GM23338 (cell line): ENCODE measurements at regions not wholly inside any gene's neighbourhood (a gene's known extent, or its start where the extent isn't known, plus 50 kb on each side); places are given as distances from the start of the nearest gene placed in this dataset.

ENCODE experiments used
- ATAC-seq: fragments of 200-7000 bp; cut with Tn5 transposase; 3 replicates; pipeline ENCODE4 v1.9.1; 2020
- DNase-seq: peaks from one replicate; pipeline ENCODE4 v3.0.0-alpha.2; 2015; ENCODE audit warnings: low spot score
- H2AFZ ChIP-seq: fragments of 200-600 bp; sonication (generic); 2 replicates; pipeline ENCODE4 v1.8.0; 2016; ENCODE audit warnings: antibody characterized with exemption, mild to moderate bottlenecking, moderate library complexity
- H3F3A ChIP-seq: fragments of 200-600 bp; sonication (generic); replicated peaks from 2 replicates; pipeline ENCODE4 v1.8.0; 2017; ENCODE audit warnings: antibody characterized with exemption, mixed run types, low read depth
- H3K27ac ChIP-seq: fragments of 200-600 bp; sonication (generic); 2 replicates; pipeline ENCODE4 v1.6.1; 2016; ENCODE audit warnings: low read depth
- H3K27me3 ChIP-seq: fragments of 200-600 bp; sonication (generic); 2 replicates; pipeline ENCODE4 v1.8.0; 2016; ENCODE audit warnings: mild to moderate bottlenecking, mixed run types, moderate library complexity; ENCODE audit not compliant: insufficient read depth
- H3K36me3 ChIP-seq: fragments of 200-600 bp; sonication (generic); 2 replicates; pipeline ENCODE4 v1.8.0; 2016; ENCODE audit warnings: mild to moderate bottlenecking; ENCODE audit not compliant: insufficient read depth
- H3K4me1 ChIP-seq: fragments of 200-600 bp; sonication (generic); 2 replicates; pipeline ENCODE4 v1.8.0; 2016; ENCODE audit warnings: mild to moderate bottlenecking, moderate library complexity; ENCODE audit not compliant: insufficient read depth
- H3K4me2 ChIP-seq: fragments of 200-600 bp; sonication (generic); 2 replicates; pipeline ENCODE4 v1.7.1; 2017; ENCODE audit warnings: mixed run types
- H3K4me3 ChIP-seq: fragments of 200-600 bp; sonication (generic); 2 replicates; pipeline ENCODE4 v1.6.1; 2016; ENCODE audit warnings: mixed run types
- H3K79me2 ChIP-seq: fragments of 200-600 bp; sonication (generic); replicated peaks from 2 replicates; pipeline ENCODE4 v1.8.0; 2017; ENCODE audit warnings: mild to moderate bottlenecking; ENCODE audit not compliant: insufficient read depth
- H3K9me2 ChIP-seq: fragments of 200-600 bp; sonication (generic); 2 replicates; pipeline ENCODE4 v1.8.0; 2017; ENCODE audit not compliant: insufficient read depth
- H4K20me1 ChIP-seq: fragments of 200-600 bp; sonication (generic); replicated peaks from 2 replicates; pipeline ENCODE4 v1.8.0; 2017; ENCODE audit warnings: mild to moderate bottlenecking; ENCODE audit not compliant: insufficient read depth
- H3K27ac Mint-ChIP-seq: 2 replicates; pipeline ENCODE4 v1.8.0; 2020; ENCODE audit warnings: inconsistent platforms, mild to moderate bottlenecking, moderate library complexity, mixed read lengths
- H3K27me3 Mint-ChIP-seq: 3 replicates; pipeline ENCODE4 v1.8.0; 2022; ENCODE audit warnings: low read depth, mild to moderate bottlenecking, moderate library complexity, mixed read lengths, inconsistent platforms; ENCODE audit not compliant: insufficient read depth, poor library complexity
- H3K36me3 Mint-ChIP-seq: 3 replicates; pipeline ENCODE4 v1.8.0; 2021; ENCODE audit warnings: low read depth, mild to moderate bottlenecking, inconsistent platforms, moderate library complexity, mixed read lengths
- H3K4me1 Mint-ChIP-seq: 3 replicates; pipeline ENCODE4 v1.8.0; 2020; ENCODE audit warnings: mild to moderate bottlenecking, inconsistent platforms, mixed read lengths
- H3K4me3 Mint-ChIP-seq: 3 replicates; pipeline ENCODE4 v1.8.0; 2021; ENCODE audit warnings: moderate library complexity, mild to moderate bottlenecking, inconsistent platforms, mixed read lengths
- H3K9me3 Mint-ChIP-seq: 3 replicates; pipeline ENCODE4 v1.8.0; 2020; ENCODE audit warnings: moderate library complexity, mild to moderate bottlenecking, inconsistent platforms, mixed read lengths
- CREB1 ChIP-seq: fragments of 250-450 bp; sonication (Bioruptor Pico); IDR thresholded peaks from 2 replicates; pipeline ENCODE4 v1.5.0; 2020; ENCODE audit warnings: low read depth, mild to moderate bottlenecking, moderate library complexity
- CTCF ChIP-seq, 2 experiments: fragments of 200-600 bp in 1 of 2; sonication (generic) in 1 of 2; conservative IDR thresholded peaks; 2 replicates each; pipeline versions ENCODE4 v1.5.1 to v1.6.1; 2016 to 2017; ENCODE audit warnings: antibody characterized with exemption in 2 of 2, low read depth in 2 of 2, mild to moderate bottlenecking in 2 of 2, moderate library complexity in 1 of 2
- ETS1 ChIP-seq: IDR thresholded peaks from 2 replicates; pipeline ENCODE4 v1.6.1; 2016; ENCODE audit warnings: antibody characterized with exemption
- EZH2 ChIP-seq: fragments of 200-600 bp; sonication (generic); IDR thresholded peaks from one replicate; pipeline ENCODE4 v1.8.0; 2017; ENCODE audit warnings: antibody characterized with exemption, mild to moderate bottlenecking, low read depth; ENCODE audit not compliant: unreplicated experiment
- JUNB ChIP-seq: IDR thresholded peaks from one replicate; pipeline ENCODE4 v1.6.1; 2016; ENCODE audit warnings: antibody characterized with exemption; ENCODE audit not compliant: unreplicated experiment
- NANOG ChIP-seq: IDR thresholded peaks from 2 replicates; pipeline ENCODE4 v1.6.1; 2016; ENCODE audit warnings: antibody characterized with exemption, borderline replicate concordance
- POLR2AphosphoS5 ChIP-seq: IDR thresholded peaks from 2 replicates; pipeline ENCODE4 v1.6.1; 2016; ENCODE audit warnings: antibody characterized with exemption, low read depth
- REST ChIP-seq: IDR thresholded peaks from one replicate; pipeline ENCODE4 v1.6.1; 2018; ENCODE audit warnings: antibody characterized with exemption; ENCODE audit not compliant: unreplicated experiment
- STAT1 ChIP-seq: IDR thresholded peaks from one replicate; pipeline ENCODE4 v1.6.1; 2016; ENCODE audit warnings: antibody characterized with exemption; ENCODE audit not compliant: unreplicated experiment
- ZNF114 ChIP-seq: fragments of 250-450 bp; sonication (Bioruptor Pico); IDR thresholded peaks from 2 replicates; pipeline ENCODE4 v1.5.0; 2020; ENCODE audit warnings: mild to moderate bottlenecking, moderate library complexity
- ZNF331 ChIP-seq: fragments of 250-450 bp; sonication (Bioruptor Pico); IDR thresholded peaks from 2 replicates; pipeline ENCODE4 v1.5.0; 2020; ENCODE audit warnings: low read depth, mild to moderate bottlenecking, moderate library complexity

GRCh38 chr2:238747114-238747513 is 100.8 kb upstream of the TWIST2 start (continued):
- TF ChIP-seq ETS1 (no peak), REST (no peak), CTCF (conservative IDR thresholded peaks at IDR 0.05; ENCODE audit: low read depth in 2 of 2) (no peak)

- Mint-ChIP-seq H3K9me3 (peaks cover 14% of the 10 kb centered on the region; the same call in 2 of the 3 replicates), H3K4me1 (no peaks in the 10 kb centered on the region)
- ATAC-seq, result no peak
- TF ChIP-seq EZH2 (no peak), STAT1 (no peak), ZNF114 (CRISPR knock-in tag) (no peak), REST (no peak), JUNB (no peak), ZNF331 (CRISPR knock-in tag) (no peak), ETS1 (no peak), CREB1 (CRISPR knock-in tag) (no peak), NANOG (no peak), POLR2AphosphoS5 (no peak), CTCF (conservative IDR thresholded peaks at IDR 0.05; ENCODE audit: low read depth in 2 of 2) (no peak)
Observed at GRCh38 chr2:238747557-238747956, 100.3 kb upstream of the TWIST2 start.

More at GRCh38 chr2:238747557-238747956, 100.3 kb upstream of the TWIST2 start:
- H3K4me3 ChIP-seq, result no peak overlapping the region
- H3K9me2 ChIP-seq, result peaks cover 4% of the 10 kb centered on the region; the same call in 1 of the 2 replicates
- H2AFZ ChIP-seq, result no peak overlapping the region
- no peaks in the 10 kb centered on the region for H4K20me1 ChIP-seq
- H3K79me2 ChIP-seq, result no peaks in the 10 kb centered on the region
- no peaks in the 10 kb centered on the region for H3K4me1 ChIP-seq
- 0 out of 2 replicates have a peak, but pooled peaks cover 4% of the 10 kb centered on the region for H3F3A ChIP-seq
- no peak overlapping the region for H3K27ac Mint-ChIP-seq
- no peaks in the 10 kb centered on the region for H3K27me3 ChIP-seq
- H3K27me3 Mint-ChIP-seq, result peaks cover 2% of the 10 kb centered on the region
- H3K4me2 ChIP-seq, result no peak overlapping the region
- no peaks in the 10 kb centered on the region for H3K36me3 Mint-ChIP-seq
- H3K4me3 Mint-ChIP-seq, result no peak overlapping the region
- no peak overlapping the region for H3K27ac ChIP-seq
- H3K36me3 ChIP-seq, result no peaks in the 10 kb centered on the region
- no peak for DNase-seq
